H1 (cell line): ENCODE measurements at regions not wholly inside any gene's neighbourhood (a gene's known extent, or its start where the extent isn't known, plus 50 kb on each side); places are given as distances from the start of the nearest gene placed in this dataset.

Experiments
- CTCF ChIA-PET: fragments of 300-600 bp; sonication (Branson Sonifier 250); formaldehyde crosslinking; loops from one replicate; lab custom pipeline; 2021; ENCODE audit not compliant: partially characterized antibody; lab: Charles Lee
- POLR2A ChIA-PET: fragments of 300-600 bp; sonication (Branson Sonifier 250); formaldehyde crosslinking; loops from one replicate; lab custom pipeline; 2021; ENCODE audit warnings: inconsistent platforms; ENCODE audit not compliant: partially characterized antibody; lab: Charles Lee
- DNase-seq, 2 experiments: peaks; one replicate each; pipeline versions ENCODE4 v3.0.0 to v3.0.0-alpha.2; 2010 to 2022; ENCODE audit warnings: low spot score in 2 of 2, low read depth in 1 of 2, mixed read lengths in 1 of 2
- FAIRE-seq: peaks from 2 replicates; lab custom pipeline; 2011; peaks lifted over from hg19 to GRCh38; lab: Jason Lieb, UNC
- H2AFZ ChIP-seq: 2 replicates; pipeline ENCODE4 v1.8.1; 2012; ENCODE audit warnings: low read length, inconsistent platforms
- H2AK5ac ChIP-seq: 2 replicates; pipeline ENCODE4 v1.6.1; 2013; ENCODE audit warnings: low read depth, low read length
- H2BK120ac ChIP-seq: replicated peaks from 2 replicates; pipeline ENCODE3; 2013; ENCODE audit warnings: low read depth, low read length, inconsistent platforms
- H2BK12ac ChIP-seq: 2 replicates; pipeline ENCODE4 v1.6.1; 2013; ENCODE audit warnings: low read depth, low read length
- H2BK15ac ChIP-seq: 2 replicates; pipeline ENCODE4 v1.6.1; 2013; ENCODE audit warnings: low read length
- H2BK20ac ChIP-seq: 2 replicates; pipeline ENCODE4 v1.6.1; 2013; ENCODE audit warnings: low read length
- H2BK5ac ChIP-seq: 2 replicates; pipeline ENCODE4 v1.6.1; 2013; ENCODE audit warnings: low read depth, low read length
- H3K14ac ChIP-seq: 2 replicates; pipeline ENCODE4 v1.6.1; 2013; ENCODE audit warnings: inconsistent platforms; ENCODE audit not compliant: insufficient read length
- H3K18ac ChIP-seq: 2 replicates; pipeline ENCODE4 v1.6.1; 2013; ENCODE audit warnings: low read length; ENCODE audit errors: extremely low read depth
- H3K23ac ChIP-seq: 2 replicates; pipeline ENCODE4 v1.6.1; 2013; ENCODE audit warnings: inconsistent platforms; ENCODE audit not compliant: insufficient read length
- H3K23me2 ChIP-seq: 2 replicates; pipeline ENCODE4 v1.6.1; 2013; ENCODE audit warnings: low read depth, low read length
- H3K27ac ChIP-seq: 2 replicates; pipeline ENCODE4 v1.6.1; 2011; ENCODE audit warnings: low read depth, low read length, inconsistent platforms
- H3K27me3 ChIP-seq, 4 experiments: replicated peaks in 1 of 4; 1 replicate in 1 of 4; 2 replicates in 3 of 4; pipeline versions ENCODE4 v1.6.1 to v1.8.1; 2011 to 2013; ENCODE audit warnings: low read length in 3 of 4, mild to moderate bottlenecking in 3 of 4, inconsistent platforms in 2 of 4, mixed read lengths in 2 of 4, moderate library complexity in 1 of 4; ENCODE audit not compliant: control insufficient read depth in 3 of 4, insufficient read depth in 3 of 4; ENCODE audit errors: extremely low read depth in 1 of 4
- H3K36me3 ChIP-seq, 4 experiments: 2 replicates each; pipeline versions ENCODE4 v1.6.1 to v1.8.1; 2011 to 2013; ENCODE audit warnings: mild to moderate bottlenecking in 4 of 4, low read length in 3 of 4, moderate library complexity in 2 of 4, control low read depth in 1 of 4, inconsistent platforms in 1 of 4; ENCODE audit not compliant: insufficient read depth in 4 of 4, control insufficient read depth in 2 of 4
- H3K4ac ChIP-seq: replicated peaks from 2 replicates; pipeline ENCODE3; 2013; ENCODE audit warnings: low read length, low read depth, mixed read lengths, inconsistent platforms; ENCODE audit not compliant: insufficient read length
- H3K4me1 ChIP-seq, 4 experiments: replicated peaks in 1 of 4; 1 replicate in 1 of 4; 2 replicates in 3 of 4; pipeline versions ENCODE4 v1.6.1 to v1.8.1; 2011 to 2013; ENCODE audit warnings: low read length in 3 of 4, inconsistent platforms in 2 of 4, mixed read lengths in 1 of 4; ENCODE audit not compliant: insufficient read depth in 4 of 4, control insufficient read depth in 3 of 4
- H3K4me2 ChIP-seq, 2 experiments: 2 replicates each; pipeline versions ENCODE4 v1.6.1 to v1.8.1; 2011 to 2013; ENCODE audit warnings: low read depth in 2 of 2, low read length in 2 of 2, control low read depth in 1 of 2, inconsistent platforms in 1 of 2, mild to moderate bottlenecking in 1 of 2; ENCODE audit not compliant: insufficient read depth in 1 of 2
- H3K4me3 ChIP-seq, 4 experiments: fragments of 200-600, 300-600 bp in 1 of 4; sonication (generic), shearing (Covaris generic), sonication (Bioruptor Twin) in 1 of 4; 2 replicates each; pipeline versions ENCODE4 v1.5.1 to v1.8.1; 2011 to 2016; ENCODE audit warnings: low read length in 4 of 4, low read depth in 3 of 4, control low read depth in 2 of 4, inconsistent platforms in 2 of 4, mild to moderate bottlenecking in 2 of 4, mixed read lengths in 1 of 4, moderate library complexity in 1 of 4; ENCODE audit not compliant: insufficient read depth in 2 of 4; ENCODE audit errors: extremely low read depth in 1 of 4
- H3K56ac ChIP-seq: replicated peaks from 2 replicates; pipeline ENCODE3; 2013; ENCODE audit warnings: low read depth, mild to moderate bottlenecking, mixed read lengths, low read length, inconsistent platforms; ENCODE audit not compliant: insufficient read length
- H3K79me1 ChIP-seq: 2 replicates; pipeline ENCODE4 v1.6.1; 2013; ENCODE audit warnings: low read depth, low read length, control low read depth
- H3K79me2 ChIP-seq, 2 experiments: 2 replicates each; pipeline versions ENCODE4 v1.6.1 to v1.8.1; 2012 to 2013; ENCODE audit warnings: low read length in 2 of 2, mild to moderate bottlenecking in 2 of 2, inconsistent platforms in 1 of 2; ENCODE audit not compliant: insufficient read depth in 2 of 2, control insufficient read depth in 1 of 2
- H3K9ac ChIP-seq, 4 experiments: replicated peaks in 1 of 4; 1 replicate in 1 of 4; 2 replicates in 3 of 4; pipeline versions ENCODE4 v1.6.1 to v1.8.1; 2011 to 2013; ENCODE audit warnings: low read depth in 3 of 4, low read length in 3 of 4, control low read depth in 2 of 4, mild to moderate bottlenecking in 2 of 4, moderate library complexity in 2 of 4, inconsistent platforms in 1 of 4; ENCODE audit errors: extremely low read depth in 1 of 4
- H3K9me3 ChIP-seq, 2 experiments: 2 replicates each; pipeline versions ENCODE4 v1.6.1 to v1.8.1; 2012 to 2013; ENCODE audit warnings: mild to moderate bottlenecking in 2 of 2, moderate library complexity in 2 of 2, control low read depth in 1 of 2, inconsistent platforms in 1 of 2, low read depth in 1 of 2, low read length in 1 of 2, mixed read lengths in 1 of 2; ENCODE audit not compliant: insufficient read depth in 2 of 2
- H4K20me1 ChIP-seq, 2 experiments: replicated peaks in 1 of 2; 2 replicates each; pipeline versions ENCODE3 to v1.8.1; 2011 to 2013; ENCODE audit warnings: inconsistent platforms in 2 of 2, low read length in 2 of 2, mild to moderate bottlenecking in 1 of 2; ENCODE audit not compliant: insufficient read depth in 2 of 2, control insufficient read depth in 1 of 2
- H4K5ac ChIP-seq: 2 replicates; pipeline ENCODE4 v1.6.1; 2013; ENCODE audit warnings: low read length, low read depth, mixed read lengths, inconsistent platforms; ENCODE audit not compliant: insufficient read length
- H4K8ac ChIP-seq: 2 replicates; pipeline ENCODE4 v1.8.0; 2013; ENCODE audit warnings: mild to moderate bottlenecking, moderate library complexity, low read length, inconsistent platforms; ENCODE audit not compliant: insufficient read depth; ENCODE audit errors: extremely low read depth
- H4K91ac ChIP-seq: replicated peaks from 2 replicates; pipeline ENCODE3; 2013; ENCODE audit warnings: low read length, mixed read lengths, inconsistent platforms; ENCODE audit not compliant: insufficient read length
- CBX5 ChIP-seq: fragments of 300-800, 300-1000 bp; sonication (generic); IDR thresholded peaks from 2 replicates; pipeline ENCODE4 v1.7.1; 2016; ENCODE audit warnings: antibody characterized with exemption, low read length, low read depth
- CHD2 ChIP-seq: IDR thresholded peaks from 2 replicates; pipeline ENCODE4 v1.6.1; 2012; ENCODE audit warnings: low read length, improper control_type of control experiment
- CREB1 ChIP-seq: IDR thresholded peaks from 2 replicates; pipeline ENCODE4 v1.6.1; 2012; ENCODE audit warnings: inconsistent platforms
- CTCF ChIP-seq, 3 experiments: IDR thresholded peaks; 1 replicate in 2 of 3; 2 replicates in 1 of 3; pipeline versions ENCODE4 v1.5.1 to v1.6.1; 2011; ENCODE audit warnings: low read length in 3 of 3, mild to moderate bottlenecking in 3 of 3, inconsistent platforms in 2 of 3, low read depth in 1 of 3, moderate library complexity in 1 of 3; ENCODE audit not compliant: insufficient read depth in 1 of 3; ENCODE audit errors: control extremely low read depth in 1 of 3
- KDM1A ChIP-seq: fragments of 200-600, 300-600 bp; sonication (generic); IDR thresholded peaks from 2 replicates; pipeline ENCODE4 v1.7.1; 2016; ENCODE audit warnings: mild to moderate bottlenecking, low read length, borderline replicate concordance
- SAP30 ChIP-seq: fragments of 300-600 bp; sonication (generic); IDR thresholded peaks from 2 replicates; pipeline ENCODE4 v1.7.1; 2012; ENCODE audit warnings: low read length, moderate library complexity, mild to moderate bottlenecking, inconsistent platforms; ENCODE audit not compliant: insufficient read depth, insufficient replicate concordance
- SP2 ChIP-seq: IDR thresholded peaks from 2 replicates; pipeline ENCODE4 v1.6.1; 2012; ENCODE audit warnings: mild to moderate bottlenecking, low read length, inconsistent platforms
- SRF ChIP-seq: IDR thresholded peaks from 2 replicates; pipeline ENCODE4 v1.6.1; 2011; ENCODE audit warnings: mild to moderate bottlenecking, low read depth, low read length, moderate library complexity
- SUZ12 ChIP-seq: fragments of 200-600 bp; sonication (generic); IDR thresholded peaks from 2 replicates; pipeline ENCODE4 v1.6.1; 2012; ENCODE audit warnings: mild to moderate bottlenecking, inconsistent platforms, low read length, moderate library complexity, mixed read lengths
- TCF12 ChIP-seq: IDR thresholded peaks from 2 replicates; pipeline ENCODE4 v1.6.1; 2011; ENCODE audit warnings: low read depth, mild to moderate bottlenecking, low read length
- WGBS, 2 experiments: shearing (Covaris generic) in 1 of 2; methylation state at CpG; one replicate each; pipeline versions ENCODE4 v1.1.6 to v1.1.7; 2013 to 2015; ENCODE audit warnings: low lambda C conversion rate in 2 of 2, mixed read lengths in 2 of 2, inconsistent platforms in 1 of 2, low coverage in 1 of 2, missing lambda C conversion rate in 1 of 2; ENCODE audit not compliant: insufficient replicate concordance in 2 of 2, insufficient coverage in 1 of 2, insufficient read length in 1 of 2; ENCODE audit errors: extremely low coverage in 1 of 2, missing lambda C conversion rate in 1 of 2; 5-methylcytosine and 5-hydroxymethylcytosine counted together
- TF ChIP-seq, protein P1 (sequence below): IDR thresholded peaks from 2 replicates; pipeline ENCODE4 v1.6.1; 2011; ENCODE audit warnings: low read length, improper control_type of control experiment

- no peaks in the 10 kb centered on the region for H4K20me1 ChIP-seq
- H3K4me1 ChIP-seq, result no peaks in the 10 kb centered on the region
- DNase-seq (no peak), FAIRE-seq (no peak)
- no peak overlapping the region for H3K14ac ChIP-seq
- H3K4ac ChIP-seq, result no peak overlapping the region
- POLR2A ChIA-PET, result no interaction called here
- no peaks in the 10 kb centered on the region; a peak in 1 of 4 replicates for H3K9me3 ChIP-seq
- no peak overlapping the region for H4K91ac ChIP-seq
- WGBS, 2 experiments, result 85% methylated on average over 2 of the region's 2 CpGs; no CpG with 5 or more reads in 1 of the 2 experiments
- no peak overlapping the region for H2BK5ac ChIP-seq
- no peak overlapping the region for H2BK15ac ChIP-seq
- H3K23me2 ChIP-seq, result no peaks in the 10 kb centered on the region
- no peak overlapping the region; the same call in 1 of the 2 replicates for H2AFZ ChIP-seq
- no peak overlapping the region for H3K4me2 ChIP-seq
- H3K18ac ChIP-seq, result no peak overlapping the region
- no peak overlapping the region for H2AK5ac ChIP-seq
- no peak overlapping the region for H2BK12ac ChIP-seq
- H3K23ac ChIP-seq, result no peak overlapping the region
- H3K36me3 ChIP-seq, result no peaks in the 10 kb centered on the region
- H2BK20ac ChIP-seq, result no peak overlapping the region
- no peak overlapping the region for H4K8ac ChIP-seq
- H3K27ac ChIP-seq, result no peak overlapping the region
- H3K79me2 ChIP-seq, result no peaks in the 10 kb centered on the region
- no peaks in the 10 kb centered on the region for H3K79me1 ChIP-seq
- no peak overlapping the region for H4K5ac ChIP-seq
- CTCF ChIA-PET, result no interaction called here
- H3K56ac ChIP-seq, result no peak overlapping the region
- no peak overlapping the region for H2BK120ac ChIP-seq
- no peak overlapping the region for H3K9ac ChIP-seq
- H3K4me3 ChIP-seq, result no peak overlapping the region
- H3K27me3 ChIP-seq, result no peaks in the 10 kb centered on the region
- TF ChIP-seq, protein P1, sequence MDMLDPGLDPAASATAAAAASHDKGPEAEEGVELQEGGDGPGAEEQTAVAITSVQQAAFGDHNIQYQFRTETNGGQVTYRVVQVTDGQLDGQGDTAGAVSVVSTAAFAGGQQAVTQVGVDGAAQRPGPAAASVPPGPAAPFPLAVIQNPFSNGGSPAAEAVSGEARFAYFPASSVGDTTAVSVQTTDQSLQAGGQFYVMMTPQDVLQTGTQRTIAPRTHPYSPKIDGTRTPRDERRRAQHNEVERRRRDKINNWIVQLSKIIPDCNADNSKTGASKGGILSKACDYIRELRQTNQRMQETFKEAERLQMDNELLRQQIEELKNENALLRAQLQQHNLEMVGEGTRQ, result no peak
- TF ChIP-seq SRF (no peak), CREB1 (no peak), CHD2 (no peak), TCF12 (no peak), SP2 (no peak), SAP30 (no peak), KDM1A (no peak), CTCF (IDR thresholded peaks at IDR 0.05; ENCODE audit: control extremely low read depth in 1 of 3, insufficient read depth in 1 of 3, low read depth in 1 of 3, low read length in 3 of 3) (no peak), CBX5 (no peak), SUZ12 (no peak)
Measured at GRCh38 chr14:85027681-85028370, 502.1 kb upstream of the FLRT2 start.
